D341Med (cell line): ENCODE measurements at regions not wholly inside any gene's neighbourhood (a gene's known extent, or its start where the extent isn't known, plus 50 kb on each side); places are given as distances from the start of the nearest gene placed in this dataset.

Experiments
- DNase-seq: peaks from one replicate; pipeline ENCODE4 v3.0.0; 2012; ENCODE audit warnings: low spot score

DNA sequence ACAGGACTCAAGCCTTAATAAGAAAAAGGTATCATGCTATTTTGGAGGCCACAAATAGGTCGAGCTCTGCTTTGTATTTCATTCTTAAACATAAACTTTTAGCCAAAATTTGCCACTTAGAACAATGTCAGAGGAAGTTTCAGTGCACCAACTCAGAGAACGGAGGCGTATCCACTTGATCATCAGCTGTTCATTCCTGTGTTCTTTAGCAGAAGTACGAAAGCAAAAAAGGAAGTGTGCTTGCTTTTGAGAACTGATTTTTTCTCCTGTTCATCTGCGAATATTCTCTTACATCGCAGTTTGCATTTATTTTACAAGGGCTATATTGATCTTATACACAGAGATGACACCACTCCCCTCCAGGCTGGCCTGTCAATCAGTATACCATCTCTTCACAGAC lies 188.6 kb upstream of the SOX5 start:
- no peak for DNase-seq

GRCh38 chr12:24135158-24135850 lies 185.8 kb upstream of the SOX5 start:
- DNase-seq = no peak

GRCh38 chr12:24134092-24134491 lies 184.6 kb upstream of the SOX5 start:
- DNase-seq = no peak

DNA sequence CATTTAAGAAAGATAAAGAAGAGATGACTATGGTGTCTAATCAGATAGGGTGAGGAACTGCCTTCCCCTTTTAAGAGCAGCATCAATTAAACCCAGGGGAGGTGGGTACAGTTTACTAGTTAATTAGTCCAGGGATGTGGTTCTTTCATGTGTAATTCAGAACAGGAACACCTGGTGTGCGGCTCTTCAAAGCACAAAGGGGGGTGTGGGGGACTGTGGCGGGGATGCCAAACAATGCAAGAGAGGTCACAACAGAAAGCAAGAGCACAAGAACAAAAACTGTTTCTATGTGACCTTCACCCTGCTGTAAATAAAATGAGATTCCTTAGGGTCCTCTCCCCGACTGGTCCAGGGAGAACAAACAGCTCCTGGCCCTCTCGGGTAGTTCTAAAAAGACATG lies 183.9 kb upstream of the SOX5 start:
- DNase-seq = no peak

- DNase-seq = no peak
These were observed 178.7 kb upstream of the SOX5 start for GRCh38 chr12:24127919-24128721.

GRCh38 chr12:24125280-24125679 lies 175.8 kb upstream of the SOX5 start:
- no peak for DNase-seq

GRCh38 chr12:24121911-24122310 lies 172.4 kb upstream of the SOX5 start:
- no peak for DNase-seq

GRCh38 chr12:24118668-24119067 lies 169.2 kb upstream of the SOX5 start:
- DNase-seq = no peak

GRCh38 chr12:24116548-24116947 lies 167.1 kb upstream of the SOX5 start:
- DNase-seq = no peak

DNA sequence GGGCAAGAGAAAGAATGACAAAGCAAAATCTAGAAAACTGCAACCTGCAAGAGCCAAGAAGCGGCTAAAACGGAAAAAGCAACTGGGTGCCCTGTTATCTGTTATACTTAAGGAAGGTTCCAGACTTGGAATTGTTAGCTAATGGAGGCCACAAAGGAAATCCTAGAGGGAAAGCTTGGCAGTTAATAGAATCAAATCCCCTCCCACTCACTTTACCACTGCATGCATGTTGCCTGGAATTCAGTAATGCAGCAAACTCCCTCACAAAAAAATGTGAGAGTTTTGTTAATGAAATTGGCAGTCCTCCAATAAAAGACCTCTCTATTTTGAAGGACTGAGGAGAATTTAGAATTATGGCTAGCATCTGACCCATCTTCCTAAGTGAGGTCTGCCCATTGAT lies 164.2 kb upstream of the SOX5 start:
- no peak for DNase-seq

DNA sequence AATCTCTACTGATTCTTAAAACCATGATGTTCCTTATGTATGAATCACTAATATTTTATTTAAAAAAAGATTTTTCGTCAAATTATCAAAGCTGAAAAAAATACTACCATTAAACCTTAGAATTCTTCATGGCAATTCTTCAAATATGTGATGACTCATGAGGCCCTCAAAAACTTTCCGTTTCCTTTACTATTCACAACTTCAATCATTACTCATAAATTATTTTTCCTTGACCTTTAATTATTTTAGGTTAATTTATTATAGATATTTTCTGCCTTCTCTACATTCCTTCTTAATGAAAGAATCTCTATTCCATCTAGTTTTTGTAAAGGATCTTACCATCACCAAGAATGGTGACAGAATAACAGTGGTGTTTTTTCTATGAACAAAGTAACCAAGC lies 162.1 kb upstream of the SOX5 start:
- no peak for DNase-seq

GRCh38 chr12:24111086-24111485 lies 161.6 kb upstream of the SOX5 start:
- no peak for DNase-seq

- DNase-seq = peak; percentile 29
These were observed 160.0 kb upstream of the SOX5 start for GRCh38 chr12:24109381-24110039.

DNA sequence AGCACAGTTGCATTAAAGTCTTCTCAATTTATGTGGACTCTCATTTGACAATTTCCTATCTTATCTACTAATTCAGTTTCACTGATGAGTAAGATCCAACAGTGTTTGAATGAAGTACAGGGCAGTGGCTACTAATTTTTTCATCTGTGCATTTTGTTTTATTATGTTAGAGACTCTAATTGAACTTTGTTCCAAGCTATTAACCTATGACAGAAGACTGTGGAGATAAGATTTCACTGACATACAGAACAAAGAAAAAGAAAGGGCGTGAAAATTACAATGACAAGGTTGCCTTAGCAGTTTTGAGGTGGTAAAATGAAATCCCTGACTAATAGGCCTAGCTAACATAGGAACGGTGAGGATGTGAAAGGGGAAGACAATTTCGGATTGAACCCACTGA lies 153.2 kb upstream of the SOX5 start:
- no peak for DNase-seq

- DNase-seq = no peak
These were observed 150.1 kb upstream of the SOX5 start for GRCh38 chr12:24099576-24099975.

DNA sequence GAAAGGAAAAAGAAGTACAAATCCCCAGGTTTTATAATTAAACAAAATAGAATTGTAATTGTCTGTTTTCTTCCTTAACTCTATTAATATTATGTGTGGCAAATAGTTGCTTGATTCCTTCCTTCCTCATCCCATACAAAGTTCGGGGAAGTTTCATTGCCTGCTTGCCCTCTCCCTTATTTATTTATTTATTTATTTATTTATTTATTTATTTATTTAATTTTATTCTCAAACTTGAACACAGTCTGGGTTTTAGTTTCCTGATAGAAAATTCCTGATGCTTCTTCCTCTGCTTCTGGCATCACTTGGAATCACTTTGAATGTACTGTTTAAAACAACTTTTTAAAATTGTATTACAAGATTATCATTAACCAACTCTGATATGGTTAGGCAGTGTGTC lies 145.8 kb upstream of the SOX5 start:
- DNase-seq = no peak

GRCh38 chr12:24089510-24089890 lies 140.0 kb upstream of the SOX5 start:
- no peak for DNase-seq

- DNase-seq = no peak
These were observed 139.5 kb upstream of the SOX5 start for GRCh38 chr12:24088751-24089509.

- DNase-seq = no peak
These were observed 137.8 kb upstream of the SOX5 start for GRCh38 chr12:24087294-24087693.

DNA sequence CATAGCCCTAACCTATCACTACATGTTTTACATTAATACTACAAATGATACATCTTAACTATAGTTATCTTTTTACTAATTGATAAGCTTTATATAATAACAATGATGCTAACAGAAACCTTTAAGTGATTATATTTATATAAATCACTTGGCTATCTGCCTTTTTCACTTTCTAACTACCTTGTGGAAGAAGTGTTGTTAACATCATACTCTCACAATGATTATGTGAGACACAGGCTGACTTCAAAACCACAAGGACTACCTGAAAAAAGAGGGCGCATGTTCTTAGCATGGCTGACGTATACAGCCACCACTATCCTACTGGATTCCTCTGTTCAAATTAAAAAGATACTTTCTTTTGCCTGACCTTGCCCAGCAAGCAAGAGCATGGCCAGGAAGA lies 135.3 kb upstream of the SOX5 start:
- DNase-seq = no peak

DNA sequence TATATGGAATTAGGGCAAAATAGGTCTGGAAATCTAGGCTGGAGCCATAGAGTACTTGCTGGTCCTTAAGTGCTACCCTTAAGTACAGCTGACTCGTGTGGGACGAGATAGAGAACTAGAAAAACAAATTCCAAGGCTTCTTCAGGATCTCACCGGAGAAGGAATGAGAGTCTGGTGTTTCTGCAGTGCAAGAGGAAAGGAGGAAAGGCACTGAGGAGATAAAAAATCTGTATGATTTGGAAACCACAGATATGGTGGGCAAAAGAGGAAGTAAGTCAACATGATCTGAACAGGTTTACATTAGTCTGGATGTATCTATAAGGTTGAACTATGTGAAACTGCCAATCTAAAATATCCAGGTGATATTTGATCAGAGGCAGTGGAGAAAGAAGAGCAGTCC lies 134.4 kb upstream of the SOX5 start:
- no peak for DNase-seq

- DNase-seq = no peak
These were observed 132.1 kb upstream of the SOX5 start for GRCh38 chr12:24081606-24082005.
